ENCODE measurements at regions not wholly inside any gene's neighbourhood (a gene's known extent, or its start where the extent isn't known, plus 50 kb on each side); places are given as distances from the start of the nearest gene placed in this dataset.

DNA sequence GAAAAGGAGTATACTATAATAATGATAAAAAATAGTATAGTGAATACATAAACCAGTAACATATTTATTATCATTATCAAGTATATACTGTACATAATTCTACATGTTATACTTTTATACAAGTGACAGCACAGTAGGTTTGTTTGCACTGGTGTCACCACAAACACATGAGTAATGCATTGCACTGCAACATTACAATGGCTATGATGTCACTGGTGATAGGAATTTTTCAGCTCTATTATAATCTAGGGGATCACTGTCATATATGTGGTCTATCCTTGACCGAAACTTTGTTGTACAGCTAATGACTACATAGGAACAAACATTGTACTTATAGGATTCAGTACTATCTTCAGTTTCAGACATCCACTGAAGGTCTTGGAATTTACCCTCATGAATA lies 165.8 kb upstream of the SYT1 start:
- Histone ChIP-seq H3K4me2 (ENCODE audit: low read length) (no peak overlapping the region), H3K36me3 (ENCODE audit: control insufficient read depth, insufficient read depth, low read length) (no peaks in the 10 kb centered on the region), H3K9me3 (ENCODE audit: control insufficient read depth, low read length) (no peaks in the 10 kb centered on the region), H3K27me3 (ENCODE audit: control insufficient read depth, insufficient read depth, low read length) (no peaks in the 10 kb centered on the region), H3K79me2 (no peaks in the 10 kb centered on the region), H3K4me3 (ENCODE audit: low read depth, low read length) (no peak overlapping the region), H3K4me1 (no peaks in the 10 kb centered on the region), H2AFZ (no peak overlapping the region), H3K27ac (no peak overlapping the region), H3K9ac (no peak overlapping the region)
- TF ChIP-seq, protein P1, sequence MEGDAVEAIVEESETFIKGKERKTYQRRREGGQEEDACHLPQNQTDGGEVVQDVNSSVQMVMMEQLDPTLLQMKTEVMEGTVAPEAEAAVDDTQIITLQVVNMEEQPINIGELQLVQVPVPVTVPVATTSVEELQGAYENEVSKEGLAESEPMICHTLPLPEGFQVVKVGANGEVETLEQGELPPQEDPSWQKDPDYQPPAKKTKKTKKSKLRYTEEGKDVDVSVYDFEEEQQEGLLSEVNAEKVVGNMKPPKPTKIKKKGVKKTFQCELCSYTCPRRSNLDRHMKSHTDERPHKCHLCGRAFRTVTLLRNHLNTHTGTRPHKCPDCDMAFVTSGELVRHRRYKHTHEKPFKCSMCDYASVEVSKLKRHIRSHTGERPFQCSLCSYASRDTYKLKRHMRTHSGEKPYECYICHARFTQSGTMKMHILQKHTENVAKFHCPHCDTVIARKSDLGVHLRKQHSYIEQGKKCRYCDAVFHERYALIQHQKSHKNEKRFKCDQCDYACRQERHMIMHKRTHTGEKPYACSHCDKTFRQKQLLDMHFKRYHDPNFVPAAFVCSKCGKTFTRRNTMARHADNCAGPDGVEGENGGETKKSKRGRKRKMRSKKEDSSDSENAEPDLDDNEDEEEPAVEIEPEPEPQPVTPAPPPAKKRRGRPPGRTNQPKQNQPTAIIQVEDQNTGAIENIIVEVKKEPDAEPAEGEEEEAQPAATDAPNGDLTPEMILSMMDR (IDR thresholded peaks at IDR 0.05), result no peak

DNA sequence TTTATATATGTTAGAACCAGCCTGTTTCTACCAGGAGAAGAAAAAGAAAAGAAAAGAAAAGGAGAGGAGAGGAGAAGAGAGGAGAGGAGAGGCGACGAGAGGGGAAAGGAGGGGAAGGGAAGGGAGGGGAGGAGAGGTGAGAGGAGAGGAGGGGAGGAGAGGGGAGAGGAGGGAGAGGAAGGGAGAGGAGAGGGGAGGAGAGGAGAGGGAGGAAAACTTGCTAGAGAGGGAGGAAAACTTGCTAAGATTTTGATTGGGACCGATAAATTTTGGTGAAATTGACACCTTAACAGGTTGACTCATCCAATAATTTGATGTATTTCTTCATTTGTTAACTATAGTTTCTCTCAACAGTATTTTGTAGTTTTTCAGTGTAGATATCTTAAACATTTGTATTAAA lies 164.0 kb upstream of the SYT1 start:
- Histone ChIP-seq H3K36me3 (ENCODE audit: control insufficient read depth, insufficient read depth, low read length) (no peaks in the 10 kb centered on the region), H3K4me2 (ENCODE audit: low read length) (no peak overlapping the region), H3K79me2 (no peaks in the 10 kb centered on the region), H3K9ac (no peak overlapping the region), H3K9me3 (ENCODE audit: control insufficient read depth, low read length) (no peaks in the 10 kb centered on the region), H3K4me3 (ENCODE audit: low read depth, low read length) (no peak overlapping the region), H3K27me3 (ENCODE audit: control insufficient read depth, insufficient read depth, low read length) (no peaks in the 10 kb centered on the region), H2AFZ (no peak overlapping the region), H3K27ac (no peak overlapping the region), H3K4me1 (no peaks in the 10 kb centered on the region)
- TF ChIP-seq, protein P1 (IDR thresholded peaks at IDR 0.05), result no peak

DNA sequence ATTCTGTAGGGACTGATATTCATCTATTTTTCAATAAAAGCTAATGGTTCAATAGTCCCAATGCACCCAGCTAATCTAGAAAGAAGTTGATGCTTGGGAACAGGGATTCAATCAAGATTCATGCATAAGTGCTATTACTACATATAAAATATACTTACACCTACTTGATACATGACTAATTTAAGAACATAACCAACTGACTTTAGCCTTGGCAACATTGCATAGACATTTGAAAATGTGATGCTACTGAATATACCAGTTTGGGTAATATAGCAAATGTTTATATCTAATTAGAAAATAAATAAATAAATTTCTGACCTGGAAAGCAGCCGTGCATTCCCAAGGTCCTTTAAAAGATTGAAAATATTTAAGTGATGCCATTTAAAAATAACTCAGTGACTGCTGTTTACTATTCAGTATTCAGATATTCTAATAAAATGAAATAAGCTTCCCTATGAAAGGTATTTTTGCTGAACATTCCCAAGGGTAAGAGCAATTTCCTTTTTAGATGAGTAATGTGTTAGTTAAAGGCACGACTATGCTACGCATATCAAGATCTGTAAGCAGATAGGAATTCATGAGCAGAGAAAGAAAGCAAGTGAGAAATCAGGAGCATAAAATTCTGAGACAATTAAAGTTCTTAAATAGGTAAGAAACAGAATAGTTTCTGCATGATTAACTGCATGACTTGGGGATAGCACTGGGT lies 160.6 kb upstream of the SYT1 start:
- H3K79me2 ChIP-seq, result no peaks in the 10 kb centered on the region
- H3K4me3 ChIP-seq (ENCODE audit: low read depth, low read length), result no peak overlapping the region
- no peak overlapping the region for H2AFZ ChIP-seq
- TF ChIP-seq, protein P1 (IDR thresholded peaks at IDR 0.05), result no peak
- no peak overlapping the region for H3K9ac ChIP-seq
- no peaks in the 10 kb centered on the region for H3K27me3 ChIP-seq (ENCODE audit: control insufficient read depth, insufficient read depth, low read length)
- H3K4me1 ChIP-seq, result no peaks in the 10 kb centered on the region
- no peak overlapping the region for H3K27ac ChIP-seq
- H3K9me3 ChIP-seq (ENCODE audit: control insufficient read depth, low read length), result no peaks in the 10 kb centered on the region
- H3K4me2 ChIP-seq (ENCODE audit: low read length), result no peak overlapping the region
- H3K36me3 ChIP-seq (ENCODE audit: control insufficient read depth, insufficient read depth, low read length), result no peaks in the 10 kb centered on the region

DNA sequence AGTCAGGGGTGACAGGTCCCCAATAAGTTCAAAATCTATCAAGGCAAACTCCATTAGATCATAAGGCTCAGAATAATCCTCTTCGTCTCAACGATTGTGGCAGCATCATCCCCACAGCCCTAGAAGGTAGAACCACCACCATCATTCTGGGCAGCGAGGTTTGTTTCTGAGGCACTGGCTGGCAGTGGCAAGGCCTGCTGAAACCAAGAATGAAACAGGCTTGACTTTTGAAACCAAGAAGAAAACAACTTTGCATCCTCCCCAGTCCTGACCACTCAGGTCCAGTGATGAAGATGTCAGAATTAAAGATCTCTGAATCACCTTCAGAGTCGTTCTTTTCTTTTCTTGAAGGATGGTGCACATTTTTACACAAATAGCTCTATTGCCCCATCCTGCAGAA lies 152.6 kb upstream of the SYT1 start:
- Histone ChIP-seq H3K79me2 (no peaks in the 10 kb centered on the region), H3K4me2 (ENCODE audit: low read length) (no peak overlapping the region), H3K36me3 (ENCODE audit: control insufficient read depth, insufficient read depth, low read length) (no peaks in the 10 kb centered on the region)

More for the DNA sequence above, 152.6 kb upstream of the SYT1 start:
- Histone ChIP-seq H3K27me3 (ENCODE audit: control insufficient read depth, insufficient read depth, low read length) (no peaks in the 10 kb centered on the region), H3K4me1 (no peaks in the 10 kb centered on the region), H3K4me3 (ENCODE audit: low read depth, low read length) (no peak overlapping the region), H2AFZ (no peak overlapping the region), H3K27ac (no peak overlapping the region), H3K9me3 (ENCODE audit: control insufficient read depth, low read length) (no peaks in the 10 kb centered on the region), H3K9ac (no peak overlapping the region)
- TF ChIP-seq, protein P1 (IDR thresholded peaks at IDR 0.05), result no peak

Measured in parathyroid adenoma (tissue), 2 donors.